HFFc6 (cell line): ENCODE measurements at regions not wholly inside any gene's neighbourhood (a gene's known extent, or its start where the extent isn't known, plus 50 kb on each side); places are given as distances from the start of the nearest gene placed in this dataset.

Source experiments
- DNase-seq: peaks from one replicate; pipeline ENCODE4 v3.0.0-alpha.2; 2018
- H3K27ac Mint-ChIP-seq: 2 replicates; pipeline ENCODE4 v1.8.0; 2020; ENCODE audit warnings: mild to moderate bottlenecking, mixed read lengths
- H3K27me3 Mint-ChIP-seq: 2 replicates; pipeline ENCODE4 v1.8.0; 2021; ENCODE audit warnings: mild to moderate bottlenecking, moderate library complexity, mixed read lengths; ENCODE audit not compliant: insufficient read depth
- H3K36me3 Mint-ChIP-seq: 2 replicates; pipeline ENCODE4 v1.8.0; 2021; ENCODE audit warnings: low read depth, mixed read lengths
- H3K4me1 Mint-ChIP-seq: 2 replicates; pipeline ENCODE4 v1.8.0; 2020; ENCODE audit warnings: low read depth, mixed read lengths
- H3K4me3 Mint-ChIP-seq: 2 replicates; pipeline ENCODE4 v1.8.0; 2020; ENCODE audit warnings: mild to moderate bottlenecking, moderate library complexity, mixed read lengths
- H3K9me3 Mint-ChIP-seq: 2 replicates; pipeline ENCODE4 v1.8.0; 2020; ENCODE audit warnings: mild to moderate bottlenecking, mixed read lengths
- CTCF ChIP-seq: fragments of 200-600 bp; sonication (generic); IDR thresholded peaks from 2 replicates; pipeline ENCODE4 v1.5.0; 2021; ENCODE audit warnings: antibody characterized with exemption, mild to moderate bottlenecking

- H3K27me3 Mint-ChIP-seq: peaks cover 47% of the 10 kb centered on the region
- H3K4me3 Mint-ChIP-seq: no peak overlapping the region
- H3K36me3 Mint-ChIP-seq: peaks cover 6% of the 10 kb centered on the region
- no peak for DNase-seq
- TF ChIP-seq CTCF: no peak
- H3K27ac Mint-ChIP-seq: no peak overlapping the region
- no peaks in the 10 kb centered on the region for H3K4me1 Mint-ChIP-seq
- H3K9me3 Mint-ChIP-seq: peaks cover 11% of the 10 kb centered on the region; the same call in 1 of the 2 replicates
Observed at GRCh38 chr2:121052023-121052422, 233.0 kb downstream of the TFCP2L1 start.

- no peaks in the 10 kb centered on the region for H3K4me1 Mint-ChIP-seq
- no peak for DNase-seq
- TF ChIP-seq CTCF: no peak
- H3K36me3 Mint-ChIP-seq: peaks cover 6% of the 10 kb centered on the region
- H3K27ac Mint-ChIP-seq: no peak overlapping the region
- no peak overlapping the region for H3K4me3 Mint-ChIP-seq
- H3K27me3 Mint-ChIP-seq: peaks cover 49% of the 10 kb centered on the region
- H3K9me3 Mint-ChIP-seq: peaks cover 11% of the 10 kb centered on the region; the same call in 1 of the 2 replicates
Observed at GRCh38 chr2:121052521-121052920, 232.5 kb downstream of the TFCP2L1 start.

- peaks cover 43% of the 10 kb centered on the region for H3K27me3 Mint-ChIP-seq
Observed at GRCh38 chr2:121055088-121055487, 229.9 kb downstream of the TFCP2L1 start.

GRCh38 chr2:121055501-121055900 lies 229.5 kb downstream of the TFCP2L1 start:
- H3K27me3 Mint-ChIP-seq: peaks cover 43% of the 10 kb centered on the region
- DNase-seq: no peak
- no peak for TF ChIP-seq CTCF
- no peak overlapping the region for H3K27ac Mint-ChIP-seq
- H3K4me3 Mint-ChIP-seq: no peak overlapping the region
- H3K4me1 Mint-ChIP-seq: no peaks in the 10 kb centered on the region
- H3K36me3 Mint-ChIP-seq: peaks cover 6% of the 10 kb centered on the region
- H3K9me3 Mint-ChIP-seq: peaks cover 9% of the 10 kb centered on the region; the same call in 1 of the 2 replicates

More at GRCh38 chr2:121055088-121055487, 229.9 kb downstream of the TFCP2L1 start:
- Mint-ChIP-seq H3K36me3 (peaks cover 6% of the 10 kb centered on the region), H3K9me3 (peaks cover 11% of the 10 kb centered on the region; the same call in 1 of the 2 replicates), H3K4me1 (no peaks in the 10 kb centered on the region), H3K4me3 (no peak overlapping the region), H3K27ac (no peak overlapping the region)
- TF ChIP-seq CTCF: no peak
- no peak for DNase-seq

GRCh38 chr2:121058852-121059558 lies 226.0 kb downstream of the TFCP2L1 start:
- Mint-ChIP-seq H3K27me3 (peaks cover 41% of the 10 kb centered on the region), H3K4me3 (no peak overlapping the region)
- no peak for TF ChIP-seq CTCF

More at GRCh38 chr2:121058852-121059558, 226.0 kb downstream of the TFCP2L1 start:
- H3K4me1 Mint-ChIP-seq: no peaks in the 10 kb centered on the region
- peaks cover 4% of the 10 kb centered on the region; the same call in 1 of the 2 replicates for H3K9me3 Mint-ChIP-seq
- H3K36me3 Mint-ChIP-seq: peaks cover 4% of the 10 kb centered on the region
- H3K27ac Mint-ChIP-seq: no peak overlapping the region
- DNase-seq: no peak
